ENCODE measurements at regions not wholly inside any gene's neighbourhood (a gene's known extent, or its start where the extent isn't known, plus 50 kb on each side); places are given as distances from the start of the nearest gene placed in this dataset.

DNA sequence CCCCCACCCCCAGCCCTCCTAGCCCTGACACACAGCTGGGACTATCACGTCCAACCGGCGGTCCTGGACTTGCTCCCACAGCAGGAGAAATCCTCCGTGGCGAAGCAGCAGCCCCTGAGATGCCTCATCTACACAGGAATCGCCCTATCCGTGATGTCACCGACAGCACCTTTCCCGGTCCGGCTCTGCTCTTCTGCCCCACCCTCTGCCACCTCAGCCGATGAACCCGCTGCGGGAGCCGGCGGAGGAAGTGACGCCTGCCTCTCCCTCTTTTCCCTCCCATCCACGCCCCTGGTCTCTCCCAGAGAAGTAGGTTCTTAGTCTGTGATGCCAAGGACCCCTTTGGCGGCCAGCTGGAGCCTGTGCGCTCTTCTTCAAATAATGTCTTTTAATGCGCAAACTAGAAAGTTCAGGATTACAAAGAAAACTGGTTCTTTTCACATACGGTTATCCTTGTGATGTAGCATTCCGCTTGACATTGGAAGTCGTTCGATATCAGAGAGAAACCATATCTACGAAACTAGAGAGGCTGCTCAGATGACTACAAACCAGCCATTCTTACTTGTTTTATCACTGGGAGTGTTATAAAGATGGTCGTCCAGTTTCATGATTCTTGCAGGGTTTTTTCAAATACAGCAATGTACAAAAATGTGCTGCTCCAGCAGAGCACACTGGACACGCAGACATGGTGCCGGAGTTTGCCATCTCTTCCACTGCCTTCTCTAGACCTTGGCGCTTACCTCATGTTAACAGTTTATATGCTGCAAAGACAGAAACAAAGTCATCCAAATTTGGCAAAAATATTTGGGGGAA lies 120.3 kb downstream of the PPIAL4G start:
- no peaks in the 10 kb centered on the region for H3K9me3 ChIP-seq
- H3K36me3 ChIP-seq (replicated peaks in 1 of 2; ENCODE audit: control insufficient read depth in 1 of 2, insufficient read depth in 2 of 2, low read length in 1 of 2) = no peaks in the 10 kb centered on the region
- ChIA-PET CTCF (no interaction called here), POLR2A (no interaction called here)
- H3K4me1 ChIP-seq (ENCODE audit: control insufficient read depth in 1 of 2, insufficient read depth in 2 of 2, low read depth in 1 of 2, low read length in 1 of 2) = no peaks in the 10 kb centered on the region
- H4K20me1 ChIP-seq (ENCODE audit: insufficient read depth) = no peaks in the 10 kb centered on the region
- TF ChIP-seq TCF12 (IDR thresholded peaks at IDR 0.05) (no peak), JUND (IDR thresholded peaks at IDR 0.05) (no peak), RXRA (IDR thresholded peaks at IDR 0.05; ENCODE audit: borderline replicate concordance, low read depth) (no peak)
- TF ChIP-seq, protein P1, sequence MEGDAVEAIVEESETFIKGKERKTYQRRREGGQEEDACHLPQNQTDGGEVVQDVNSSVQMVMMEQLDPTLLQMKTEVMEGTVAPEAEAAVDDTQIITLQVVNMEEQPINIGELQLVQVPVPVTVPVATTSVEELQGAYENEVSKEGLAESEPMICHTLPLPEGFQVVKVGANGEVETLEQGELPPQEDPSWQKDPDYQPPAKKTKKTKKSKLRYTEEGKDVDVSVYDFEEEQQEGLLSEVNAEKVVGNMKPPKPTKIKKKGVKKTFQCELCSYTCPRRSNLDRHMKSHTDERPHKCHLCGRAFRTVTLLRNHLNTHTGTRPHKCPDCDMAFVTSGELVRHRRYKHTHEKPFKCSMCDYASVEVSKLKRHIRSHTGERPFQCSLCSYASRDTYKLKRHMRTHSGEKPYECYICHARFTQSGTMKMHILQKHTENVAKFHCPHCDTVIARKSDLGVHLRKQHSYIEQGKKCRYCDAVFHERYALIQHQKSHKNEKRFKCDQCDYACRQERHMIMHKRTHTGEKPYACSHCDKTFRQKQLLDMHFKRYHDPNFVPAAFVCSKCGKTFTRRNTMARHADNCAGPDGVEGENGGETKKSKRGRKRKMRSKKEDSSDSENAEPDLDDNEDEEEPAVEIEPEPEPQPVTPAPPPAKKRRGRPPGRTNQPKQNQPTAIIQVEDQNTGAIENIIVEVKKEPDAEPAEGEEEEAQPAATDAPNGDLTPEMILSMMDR (IDR thresholded peaks at IDR 0.05) = no peak
- H3K4me3 ChIP-seq (ENCODE audit: low read depth in 2 of 2, low read length in 1 of 2) = no peak overlapping the region
- H3K27me3 ChIP-seq (ENCODE audit: insufficient read depth) = peaks cover 45% of the 10 kb centered on the region; the same call in 1 of the 2 replicates
- DNase-seq = no peak
- H3K9ac ChIP-seq = no peak overlapping the region
- 31% methylated on average over 28 of the region's 29 CpGs for WGBS (ENCODE audit: low lambda C conversion rate)
- H3K27ac ChIP-seq (ENCODE audit: low read depth in 2 of 2, low read length in 1 of 2) = no peak overlapping the region
- H3K4me2 ChIP-seq = peak overlapping the region; percentile 73
- H3K79me2 ChIP-seq (ENCODE audit: insufficient read depth) = no peaks in the 10 kb centered on the region
- no peak overlapping the region for H2AFZ ChIP-seq (ENCODE audit: low read depth)
- H3F3A ChIP-seq (replicated peaks; ENCODE audit: insufficient read depth) = no peaks in the 10 kb centered on the region
- no peaks in the 10 kb centered on the region for H3K9me2 ChIP-seq

DNA sequence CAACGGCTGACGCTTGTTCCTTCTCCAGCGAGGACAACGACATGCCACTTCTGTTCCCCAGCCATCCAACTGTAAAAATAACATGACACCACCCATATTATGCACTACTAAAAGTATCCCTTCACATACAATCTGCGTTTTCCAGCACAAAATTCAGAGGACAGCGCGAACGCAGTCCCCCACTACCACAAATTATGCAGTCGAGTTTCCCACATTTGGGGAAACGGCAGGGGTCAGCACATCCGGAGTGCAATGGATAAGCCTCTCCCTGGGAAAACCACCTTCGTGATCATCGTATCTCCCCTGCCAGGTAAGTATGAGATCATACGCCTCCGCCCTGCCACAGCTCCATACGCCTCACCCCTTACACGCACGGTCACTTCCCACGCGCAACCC lies 120.9 kb downstream of the PPIAL4G start:
- Histone ChIP-seq H3K9me3 (no peaks in the 10 kb centered on the region), H3K4me2 (peak overlapping the region; percentile 21; the same call in 1 of the 2 replicates), H3K27me3 (ENCODE audit: insufficient read depth) (peaks cover 45% of the 10 kb centered on the region; the same call in 1 of the 2 replicates), H3K4me3 (ENCODE audit: low read depth in 2 of 2, low read length in 1 of 2) (no peak overlapping the region), H3K27ac (ENCODE audit: low read depth in 2 of 2, low read length in 1 of 2) (no peak overlapping the region), H3K36me3 (replicated peaks in 1 of 2; ENCODE audit: control insufficient read depth in 1 of 2, insufficient read depth in 2 of 2, low read length in 1 of 2) (no peaks in the 10 kb centered on the region), H4K20me1 (ENCODE audit: insufficient read depth) (no peaks in the 10 kb centered on the region), H3F3A (replicated peaks; ENCODE audit: insufficient read depth) (no peaks in the 10 kb centered on the region), H3K9ac (no peak overlapping the region), H3K4me1 (ENCODE audit: control insufficient read depth in 1 of 2, insufficient read depth in 2 of 2, low read depth in 1 of 2, low read length in 1 of 2) (no peaks in the 10 kb centered on the region), H3K9me2 (no peaks in the 10 kb centered on the region), H2AFZ (ENCODE audit: low read depth) (no peak overlapping the region), H3K79me2 (ENCODE audit: insufficient read depth) (no peaks in the 10 kb centered on the region)
- 24% methylated on average over 20 of the region's 20 CpGs for WGBS (ENCODE audit: low lambda C conversion rate)
- no peak for DNase-seq
- ChIA-PET POLR2A (no interaction called here), CTCF (no interaction called here)
- TF ChIP-seq NFIC (IDR thresholded peaks at IDR 0.05; ENCODE audit: borderline replicate concordance) (no peak), TCF12 (IDR thresholded peaks at IDR 0.05) (no peak), YY1 (IDR thresholded peaks at IDR 0.05; ENCODE audit: low read depth) (no peak), FOXJ3 (CRISPR knock-in tag; IDR thresholded peaks at IDR 0.05) (no peak), RXRA (IDR thresholded peaks at IDR 0.05; ENCODE audit: borderline replicate concordance, low read depth) (no peak), RCOR1 (IDR thresholded peaks at IDR 0.05; ENCODE audit: low read length) (no peak), POLR2AphosphoS5 (IDR thresholded peaks at IDR 0.05; ENCODE audit: low read depth, low read length) (no peak)
- TF ChIP-seq, protein P2, sequence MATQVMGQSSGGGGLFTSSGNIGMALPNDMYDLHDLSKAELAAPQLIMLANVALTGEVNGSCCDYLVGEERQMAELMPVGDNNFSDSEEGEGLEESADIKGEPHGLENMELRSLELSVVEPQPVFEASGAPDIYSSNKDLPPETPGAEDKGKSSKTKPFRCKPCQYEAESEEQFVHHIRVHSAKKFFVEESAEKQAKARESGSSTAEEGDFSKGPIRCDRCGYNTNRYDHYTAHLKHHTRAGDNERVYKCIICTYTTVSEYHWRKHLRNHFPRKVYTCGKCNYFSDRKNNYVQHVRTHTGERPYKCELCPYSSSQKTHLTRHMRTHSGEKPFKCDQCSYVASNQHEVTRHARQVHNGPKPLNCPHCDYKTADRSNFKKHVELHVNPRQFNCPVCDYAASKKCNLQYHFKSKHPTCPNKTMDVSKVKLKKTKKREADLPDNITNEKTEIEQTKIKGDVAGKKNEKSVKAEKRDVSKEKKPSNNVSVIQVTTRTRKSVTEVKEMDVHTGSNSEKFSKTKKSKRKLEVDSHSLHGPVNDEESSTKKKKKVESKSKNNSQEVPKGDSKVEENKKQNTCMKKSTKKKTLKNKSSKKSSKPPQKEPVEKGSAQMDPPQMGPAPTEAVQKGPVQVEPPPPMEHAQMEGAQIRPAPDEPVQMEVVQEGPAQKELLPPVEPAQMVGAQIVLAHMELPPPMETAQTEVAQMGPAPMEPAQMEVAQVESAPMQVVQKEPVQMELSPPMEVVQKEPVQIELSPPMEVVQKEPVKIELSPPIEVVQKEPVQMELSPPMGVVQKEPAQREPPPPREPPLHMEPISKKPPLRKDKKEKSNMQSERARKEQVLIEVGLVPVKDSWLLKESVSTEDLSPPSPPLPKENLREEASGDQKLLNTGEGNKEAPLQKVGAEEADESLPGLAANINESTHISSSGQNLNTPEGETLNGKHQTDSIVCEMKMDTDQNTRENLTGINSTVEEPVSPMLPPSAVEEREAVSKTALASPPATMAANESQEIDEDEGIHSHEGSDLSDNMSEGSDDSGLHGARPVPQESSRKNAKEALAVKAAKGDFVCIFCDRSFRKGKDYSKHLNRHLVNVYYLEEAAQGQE (IDR thresholded peaks at IDR 0.05; ENCODE audit: low read depth, low read length) = no peak

Data from SK-N-SH (cell line).